Transverse colon (tissue), 4 donors: ENCODE measurements at regions not wholly inside any gene's neighbourhood (a gene's known extent, or its start where the extent isn't known, plus 50 kb on each side); places are given as distances from the start of the nearest gene placed in this dataset.

Experiments
- DNase-seq: peaks from one replicate; pipeline ENCODE4 v3.0.0-alpha.2; 2019
- H3K27ac ChIP-seq, 4 donors: fragments of 200-600 bp; sonication (generic); 2 replicates each; pipeline ENCODE4 v1.5.1; 2016 to 2018; ENCODE audit warnings: inconsistent platforms in 4 of 4
- H3K27me3 ChIP-seq: fragments of 200-600 bp; sonication (generic); 2 replicates; pipeline ENCODE4 v1.5.1; 2017; ENCODE audit warnings: inconsistent platforms
- H3K36me3 ChIP-seq, 4 donors: fragments of 200-600 bp; sonication (generic); 2 replicates each; pipeline ENCODE4 v1.5.1; 2017 to 2019; ENCODE audit warnings: inconsistent platforms in 4 of 4
- H3K4me1 ChIP-seq, 4 donors: fragments of 200-600 bp; sonication (generic); 2 replicates each; pipeline ENCODE4 v1.5.1; 2017 to 2020; ENCODE audit warnings: inconsistent platforms in 4 of 4
- H3K4me3 ChIP-seq, 4 donors: fragments of 200-600 bp; sonication (generic); 1 replicate in 1 of 4; 2 replicates in 3 of 4; pipeline versions ENCODE4 v1.5.1 to v1.6.1; 2017 to 2019; ENCODE audit warnings: inconsistent platforms in 4 of 4
- H3K9me3 ChIP-seq, 2 donors: fragments of 200-600 bp; sonication (generic); 2 replicates each; pipeline ENCODE4 v1.5.1; 2017 to 2019; ENCODE audit warnings: inconsistent platforms in 2 of 2
- CTCF ChIP-seq, 5 experiments: fragments of 200-600 bp in 3 of 5; fragments of 450-650 bp in 2 of 5; sonication (generic) in 3 of 5; IDR thresholded peaks; 1 replicate in 2 of 5; 2 replicates in 3 of 5; pipeline ENCODE4 v1.5.1; 2016 to 2017; ENCODE audit warnings: antibody characterized with exemption in 5 of 5, inconsistent platforms in 3 of 5, mild to moderate bottlenecking in 2 of 5, moderate library complexity in 1 of 5
- EP300 ChIP-seq: sonication (generic); formaldehyde crosslinking; IDR thresholded peaks from one replicate; pipeline ENCODE4 v1.6.1; 2017; ENCODE audit warnings: antibody characterized with exemption, low read depth
- POLR2A ChIP-seq: fragments of 450-650 bp; IDR thresholded peaks from one replicate; pipeline ENCODE4 v1.6.1; 2016; ENCODE audit warnings: antibody characterized with exemption, mild to moderate bottlenecking, moderate library complexity
- POLR2AphosphoS5 ChIP-seq, 3 donors: sonication (generic); formaldehyde crosslinking; IDR thresholded peaks; one replicate each; pipeline ENCODE4 v1.6.1; 2016; ENCODE audit warnings: antibody characterized with exemption in 3 of 3
- WGBS, 2 donors: methylation state at CpG; one replicate each; pipeline ENCODE4 v1.1.5; 2018; ENCODE audit warnings: low coverage in 1 of 2; 5-methylcytosine and 5-hydroxymethylcytosine counted together
- in situ Hi-C, 4 donors: fragments of 200-750 bp; cut with MboI; loops; one replicate each; pipeline versions ENCODE4 v1.15.0 to v1.15.1; 2017; ENCODE audit warnings: low sequenced_read_pairs in 3 of 4, low pct_ligation_motif_present in 1 of 4, low pct_unique_long_range_greater_than_20kb in 1 of 4
- intact Hi-C: fragments of 100-400 bp; cut with DNase I; formaldehyde crosslinking; loops from one replicate; pipeline ENCODE4 v1.15.1; 2023; ENCODE audit warnings: low total_unique reads

DNA sequence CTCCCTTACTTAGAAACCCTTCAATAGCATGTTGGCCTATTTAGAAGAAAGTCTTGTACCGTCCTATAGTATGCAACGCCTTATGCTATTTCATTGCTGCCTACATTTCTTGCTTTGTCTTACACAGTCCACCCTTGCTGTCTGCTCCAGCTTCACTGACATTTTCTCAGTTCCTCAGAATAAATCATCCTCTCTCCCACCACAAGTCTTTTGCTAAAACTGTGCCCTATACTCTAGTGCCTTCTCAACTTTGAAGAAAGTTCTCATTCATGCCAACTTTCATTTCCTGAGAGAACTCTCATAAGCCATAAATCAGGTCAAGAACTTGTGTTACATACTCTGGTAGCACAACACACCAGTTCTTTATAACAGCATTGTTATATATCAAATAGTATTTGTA, 54.3 kb upstream of the COL3A1 start:
- Histone ChIP-seq H3K36me3 (no peaks in the 10 kb centered on the region), H3K27me3 (no peaks in the 10 kb centered on the region), H3K4me1 (no peaks in the 10 kb centered on the region), H3K9me3 (no peaks in the 10 kb centered on the region), H3K4me3 (no peak overlapping the region), H3K27ac (no peak overlapping the region)
- intact Hi-C loops = no loop called here
- no peak for TF ChIP-seq EP300
- no peak for TF ChIP-seq CTCF (IDR thresholded peaks at IDR 0.05)
- no peak for TF ChIP-seq POLR2A
- TF ChIP-seq POLR2AphosphoS5 (IDR thresholded peaks at IDR 0.05) = no peak
- DNase-seq = no peak
- 81 to 86% methylated on average over 2 of the region's 2 CpGs for WGBS, 2 donors
- in situ Hi-C loops = no loop called here

- Histone ChIP-seq H3K4me3 (no peak overlapping the region), H3K27ac (no peak overlapping the region), H3K4me1 (no peaks in the 10 kb centered on the region), H3K36me3 (no peaks in the 10 kb centered on the region), H3K27me3 (no peaks in the 10 kb centered on the region), H3K9me3 (no peaks in the 10 kb centered on the region)
- no peak for TF ChIP-seq POLR2A
- TF ChIP-seq POLR2AphosphoS5 (IDR thresholded peaks at IDR 0.05) = no peak
- TF ChIP-seq EP300 = no peak
- TF ChIP-seq CTCF (IDR thresholded peaks at IDR 0.05) = no peak
- 93 to 94% methylated on average over 1 of the region's 1 CpG for WGBS, 2 donors
- in situ Hi-C loops (no loop called here), intact Hi-C loops (no loop called here)
- DNase-seq = no peak
Measured at GRCh38 chr2:188922191-188922590, 52.0 kb upstream of the COL3A1 start.
